ENCODE measurements at regions not wholly inside any gene's neighbourhood (a gene's known extent, or its start where the extent isn't known, plus 50 kb on each side); places are given as distances from the start of the nearest gene placed in this dataset.
"Not testable (repeated sequence)": the region's sequence is repeated elsewhere in the genome, so short reads cannot be mapped to it uniquely, and the experiment has no call there.

DNA sequence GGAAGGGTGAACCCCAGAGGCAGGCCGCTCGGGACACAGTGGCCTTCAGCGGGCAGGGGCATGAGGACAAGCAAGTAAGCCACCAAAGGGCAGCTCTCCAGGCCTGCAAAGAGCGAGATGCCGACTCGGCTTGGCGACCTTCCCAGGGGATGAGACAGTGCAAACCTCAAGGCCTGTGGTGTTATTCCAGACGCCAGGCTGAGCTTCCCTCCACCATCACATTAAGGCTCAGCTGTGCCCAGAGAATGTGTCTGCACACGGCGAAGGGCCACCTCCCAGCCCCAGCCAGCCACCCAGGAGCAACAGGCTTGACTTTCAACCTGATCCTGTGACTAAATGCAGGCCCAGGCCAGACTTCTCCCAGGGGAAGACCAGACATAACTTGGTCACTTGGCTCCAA lies 251.4 kb downstream of the SOX9 start:
- DNase-seq = no peak

DNA sequence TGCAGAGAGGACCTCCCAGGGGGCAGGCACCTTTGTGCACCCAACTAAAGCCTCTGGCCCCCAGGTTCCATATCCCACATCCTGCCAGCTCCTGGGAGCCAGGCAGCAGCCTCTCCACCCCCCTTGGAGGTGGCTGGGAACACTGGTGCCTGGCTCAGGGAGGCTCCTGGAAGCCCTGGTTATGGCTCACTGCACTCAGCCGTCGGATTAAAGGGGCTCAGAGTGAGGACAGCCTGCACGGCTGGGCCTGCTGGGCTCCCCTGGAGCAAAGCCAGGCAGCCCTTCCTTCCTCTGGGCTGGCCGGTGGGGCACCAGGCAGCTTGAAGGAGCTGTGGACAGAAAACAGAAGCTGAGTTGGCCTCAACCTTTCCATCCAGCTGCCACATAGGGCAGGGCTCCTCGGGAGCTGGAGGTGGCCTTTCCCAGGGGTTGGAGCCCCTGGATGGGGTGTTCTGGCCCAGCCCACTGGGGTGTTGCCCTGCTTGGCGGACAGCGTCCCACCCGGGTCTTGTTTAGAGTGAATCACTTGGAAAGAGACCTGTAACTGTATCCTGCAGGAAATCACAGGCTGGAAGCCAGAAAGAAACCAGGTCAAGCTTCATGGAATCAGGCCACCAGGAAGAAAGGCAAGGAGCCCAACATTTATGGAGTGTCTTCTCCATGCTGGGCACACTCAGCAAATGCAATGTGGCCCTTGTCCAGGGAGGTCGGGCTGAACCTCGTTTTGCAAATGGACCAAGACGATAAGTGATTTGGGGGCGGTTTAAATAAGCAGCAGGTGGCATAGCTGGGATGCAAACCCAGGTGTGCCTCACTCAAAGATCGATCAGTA lies 253.3 kb downstream of the SOX9 start:
- no peak for DNase-seq

DNA sequence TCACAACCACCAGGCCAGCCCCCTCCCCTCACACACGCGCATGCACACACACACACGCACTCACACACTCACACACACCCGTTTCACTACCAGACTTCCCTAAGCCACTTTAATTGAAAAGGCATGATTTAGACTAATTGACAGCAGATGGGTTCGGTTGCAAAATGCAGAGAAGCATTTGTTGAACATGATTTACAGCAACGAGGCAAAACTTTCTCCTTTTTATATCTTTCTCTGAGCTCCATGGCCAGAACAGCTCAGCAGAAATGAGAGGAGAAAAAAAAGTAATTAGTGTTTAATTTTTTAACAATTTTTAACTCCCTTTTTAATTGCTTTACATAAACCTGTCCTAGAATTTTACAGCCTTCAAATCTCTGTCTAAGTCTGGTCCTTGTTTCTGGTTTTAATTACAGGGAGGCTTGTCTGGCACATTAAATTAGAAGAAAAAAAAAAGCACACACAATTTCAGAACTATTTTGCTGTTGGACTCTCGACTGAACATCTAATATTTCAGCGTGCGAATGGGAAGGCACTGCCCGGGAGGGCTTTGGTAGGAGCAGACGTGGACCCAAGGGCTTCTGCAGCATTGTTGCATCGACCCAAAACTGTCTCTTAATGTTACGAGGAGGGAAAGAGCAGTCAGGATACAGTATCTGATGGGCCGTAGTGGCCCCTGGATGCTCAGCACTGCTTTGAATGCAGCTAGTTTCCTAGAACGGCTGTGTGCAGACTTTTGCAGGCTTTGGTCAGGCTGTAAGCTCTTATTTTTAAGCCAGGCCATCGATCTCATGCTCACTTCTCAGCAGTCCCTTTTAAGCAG lies 255.9 kb downstream of the SOX9 start:
- DNase-seq = no peak

DNA sequence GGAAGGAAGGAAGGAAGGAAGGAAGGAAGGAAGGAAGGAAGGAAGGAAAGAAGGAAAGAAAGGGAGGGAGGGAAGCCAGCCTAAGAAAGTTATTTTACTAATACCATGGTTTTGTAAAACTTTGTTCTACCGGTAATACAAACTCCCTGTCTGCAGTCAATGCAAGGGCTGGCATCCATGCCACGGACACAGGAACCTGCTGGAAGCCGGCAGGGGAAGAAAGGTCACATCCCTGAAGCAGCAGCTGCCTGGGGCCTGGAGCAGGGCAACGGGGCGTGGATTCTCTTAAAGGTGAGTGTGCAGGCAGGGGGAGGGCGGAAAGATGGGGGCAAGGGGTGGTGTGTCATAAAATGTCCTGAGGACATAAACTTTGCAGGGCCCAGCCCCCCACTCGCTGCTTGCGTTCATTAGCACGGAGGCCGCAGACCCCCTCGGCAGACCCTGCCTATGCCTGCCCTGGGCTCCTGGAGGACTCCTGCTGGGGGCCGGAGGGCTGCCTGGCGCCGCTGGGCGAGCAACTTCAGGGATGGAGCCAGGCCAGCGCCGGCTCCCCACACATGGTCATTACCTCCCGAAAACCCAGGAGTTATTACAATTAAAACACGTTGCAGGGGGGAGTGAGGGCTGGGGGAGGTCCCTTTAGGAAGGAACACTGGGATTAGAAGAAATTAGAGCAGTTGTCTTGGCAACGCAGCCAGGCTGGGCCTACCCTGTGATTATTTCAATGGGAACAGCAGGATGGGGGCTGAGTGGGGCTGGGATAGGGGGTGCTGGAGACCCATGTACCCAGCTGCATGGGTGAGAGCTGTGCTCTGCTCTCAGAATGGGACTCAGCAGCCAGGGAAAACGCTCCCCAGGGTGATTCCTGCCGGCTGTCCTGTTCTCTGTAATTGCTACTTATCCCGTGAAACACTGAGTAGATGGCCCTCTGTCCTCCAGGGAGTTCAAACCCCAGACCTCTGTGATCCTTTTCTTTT lies 257.9 kb downstream of the SOX9 start:
- DNase-seq = no peak

DNA sequence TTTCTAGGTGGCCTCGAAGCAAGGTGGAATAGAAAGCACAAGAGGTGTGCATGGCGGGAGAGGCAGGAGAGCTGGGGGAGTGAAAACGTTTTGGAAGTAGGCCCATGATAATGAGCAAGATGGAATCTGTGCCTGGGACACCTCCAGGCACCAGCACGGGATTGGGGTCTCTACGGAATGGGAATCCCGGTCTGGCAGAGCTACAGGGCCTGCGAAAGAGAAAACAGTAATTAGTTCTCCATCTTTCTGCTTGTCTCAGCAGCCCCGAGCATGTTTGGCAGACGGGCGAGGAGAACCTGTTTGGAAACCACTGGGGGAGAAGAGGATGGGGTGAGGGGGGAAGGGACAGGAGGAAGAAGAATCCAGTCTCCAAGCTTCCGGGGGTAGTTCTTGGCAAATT lies 258.7 kb downstream of the SOX9 start:
- DNase-seq = no peak

DNA sequence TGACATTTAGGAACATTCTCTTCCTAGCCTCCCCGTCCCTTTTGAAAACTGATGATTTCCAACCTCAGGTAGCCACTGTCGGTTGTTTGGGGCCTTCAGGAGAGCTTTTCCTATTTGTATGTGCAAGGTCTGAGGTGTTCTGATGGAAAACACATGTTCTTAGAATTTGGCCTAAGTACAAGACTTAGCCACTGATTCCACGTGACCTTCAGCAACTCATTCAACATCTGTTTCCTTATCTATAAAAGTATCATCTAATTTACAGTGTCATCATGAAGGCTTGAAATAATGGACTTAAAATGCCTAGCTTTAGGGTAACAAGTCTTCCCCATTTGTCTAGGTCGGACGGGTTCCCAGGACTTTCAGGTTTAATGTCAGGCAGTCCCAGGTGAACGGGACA lies 259.3 kb downstream of the SOX9 start:
- no peak for DNase-seq

DNA sequence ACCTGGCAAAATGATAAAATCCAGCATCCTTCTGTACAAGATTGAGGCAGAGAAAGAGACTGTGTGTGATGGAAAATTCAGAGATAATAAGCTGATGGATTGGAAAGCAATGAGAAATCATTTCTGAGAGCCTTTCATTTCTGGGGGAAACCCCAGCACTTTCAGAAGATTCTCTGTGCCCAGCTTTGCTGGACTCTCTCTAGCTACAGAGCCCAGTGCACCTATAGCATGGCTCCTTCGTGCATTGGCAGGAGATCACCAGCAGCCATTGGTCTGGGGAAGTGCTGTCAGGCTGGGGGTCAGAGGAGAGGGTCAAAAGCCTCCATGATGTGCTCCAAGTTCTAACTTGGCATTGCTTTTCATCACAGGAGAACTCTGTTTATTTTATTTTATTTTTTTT lies 259.9 kb downstream of the SOX9 start:
- no peak for DNase-seq

DNA sequence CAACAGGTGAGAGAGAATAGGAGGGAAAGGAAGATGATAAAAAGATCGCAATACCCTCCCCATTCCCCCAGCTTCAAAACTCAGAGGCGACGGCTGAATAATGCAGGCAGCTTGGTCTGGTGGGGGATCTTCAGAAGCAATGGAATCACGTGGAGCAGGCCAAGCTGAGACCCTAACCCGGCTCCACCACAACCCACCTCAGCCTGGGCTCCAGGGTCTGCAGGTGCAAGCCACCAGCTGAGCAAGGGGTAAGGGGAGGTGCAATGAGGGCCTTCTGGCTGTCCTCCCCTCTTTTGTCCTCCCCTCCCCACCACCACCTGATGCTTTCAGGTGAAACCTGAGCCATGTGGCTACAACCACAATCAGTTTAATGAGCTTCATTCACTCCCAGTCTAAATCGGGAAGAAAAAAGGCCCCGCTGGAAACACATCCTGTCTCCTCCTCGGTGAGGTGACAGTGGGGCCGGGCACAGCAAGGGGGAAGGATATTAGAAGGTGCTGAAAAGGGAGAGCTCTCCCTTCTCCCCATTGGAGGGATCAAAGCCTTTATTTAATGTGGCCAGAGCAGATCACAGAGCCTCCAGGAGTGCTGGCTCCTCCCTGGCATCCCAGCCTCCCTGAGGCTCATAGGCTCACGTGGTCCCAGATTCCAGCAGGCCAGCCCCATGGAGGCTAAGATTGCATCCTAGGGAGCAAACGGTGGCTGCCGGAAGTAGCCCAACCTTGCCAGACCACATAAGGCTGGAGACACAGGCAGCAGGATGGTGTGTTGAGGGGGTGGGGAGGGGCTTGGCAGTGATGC lies 261.0 kb downstream of the SOX9 start:
- no peak for DNase-seq

DNA sequence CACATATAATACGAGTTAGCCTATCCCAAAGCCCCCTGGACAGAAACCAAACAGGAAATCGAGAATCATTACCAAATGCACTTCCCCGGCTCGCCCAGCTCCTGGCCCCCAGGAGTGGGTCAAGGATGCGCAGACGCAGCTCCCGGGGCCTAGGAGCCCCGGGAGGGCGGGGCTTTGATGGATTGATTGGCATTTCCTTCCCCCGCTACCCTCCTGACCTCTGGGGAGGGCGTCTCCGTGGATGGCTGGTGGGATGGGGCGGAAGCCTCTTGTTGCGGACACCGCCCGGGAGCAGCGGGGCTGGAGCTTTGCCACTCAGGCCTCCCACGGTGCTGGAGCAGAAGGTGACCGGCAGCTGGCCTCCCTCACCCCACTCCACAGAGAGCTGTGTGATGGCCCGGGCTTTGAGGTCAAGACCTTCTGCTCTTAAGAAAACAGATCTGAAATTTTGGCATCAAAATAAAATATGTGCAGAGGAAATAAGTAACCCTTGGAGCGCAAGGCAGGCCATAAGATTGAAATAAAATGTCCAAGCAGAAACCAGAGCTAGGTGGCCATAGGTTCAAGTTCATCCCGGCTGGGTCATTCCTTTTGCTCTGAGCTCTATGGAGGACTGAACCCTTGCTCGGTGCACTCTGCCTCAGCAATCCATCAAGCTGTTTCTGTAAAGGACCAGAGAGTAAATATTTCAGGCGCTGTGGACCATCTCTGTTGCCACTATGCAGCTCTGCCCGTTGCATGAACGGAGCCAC lies 262.3 kb downstream of the SOX9 start:
- no peak for DNase-seq

DNA sequence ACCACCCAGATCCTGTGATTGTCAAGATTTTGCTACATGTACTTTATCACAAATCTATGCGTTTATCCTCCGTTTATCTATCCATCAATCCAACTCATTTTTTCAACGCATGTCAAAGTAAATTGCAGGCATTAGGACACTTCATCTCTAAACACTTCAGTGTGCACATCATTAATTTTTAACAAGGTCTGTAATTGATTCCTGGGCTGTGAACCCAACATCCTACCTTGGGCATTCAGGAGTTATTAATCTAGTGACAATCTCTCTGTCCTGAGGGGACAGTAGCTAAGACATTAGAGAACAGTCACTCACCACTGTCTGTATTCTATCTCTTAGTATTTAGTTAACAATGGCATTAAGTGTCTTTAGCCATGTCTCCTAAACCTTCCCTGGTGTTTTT lies 264.7 kb downstream of the SOX9 start:
- DNase-seq = no peak

DNA sequence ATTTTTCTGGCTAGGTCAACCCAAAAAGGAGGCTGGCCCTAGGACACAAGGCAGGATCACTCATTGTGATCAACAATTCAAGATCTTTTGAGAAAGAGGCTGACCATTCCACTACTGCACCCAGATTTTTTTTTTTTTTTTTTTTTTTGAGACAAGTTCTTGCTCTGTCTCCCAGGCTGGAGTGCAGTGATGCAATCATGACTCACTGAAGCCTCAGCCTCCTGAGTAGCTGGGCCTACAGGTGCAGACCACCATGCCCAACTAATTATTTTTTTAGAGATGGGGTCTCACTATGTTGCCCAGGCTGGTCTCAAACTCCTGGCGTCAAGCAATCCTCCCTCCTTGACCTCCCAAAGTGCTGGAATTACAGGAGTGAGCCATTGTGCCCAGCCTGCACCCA lies 265.4 kb downstream of the SOX9 start:
- not testable (repeated sequence) for DNase-seq

DNA sequence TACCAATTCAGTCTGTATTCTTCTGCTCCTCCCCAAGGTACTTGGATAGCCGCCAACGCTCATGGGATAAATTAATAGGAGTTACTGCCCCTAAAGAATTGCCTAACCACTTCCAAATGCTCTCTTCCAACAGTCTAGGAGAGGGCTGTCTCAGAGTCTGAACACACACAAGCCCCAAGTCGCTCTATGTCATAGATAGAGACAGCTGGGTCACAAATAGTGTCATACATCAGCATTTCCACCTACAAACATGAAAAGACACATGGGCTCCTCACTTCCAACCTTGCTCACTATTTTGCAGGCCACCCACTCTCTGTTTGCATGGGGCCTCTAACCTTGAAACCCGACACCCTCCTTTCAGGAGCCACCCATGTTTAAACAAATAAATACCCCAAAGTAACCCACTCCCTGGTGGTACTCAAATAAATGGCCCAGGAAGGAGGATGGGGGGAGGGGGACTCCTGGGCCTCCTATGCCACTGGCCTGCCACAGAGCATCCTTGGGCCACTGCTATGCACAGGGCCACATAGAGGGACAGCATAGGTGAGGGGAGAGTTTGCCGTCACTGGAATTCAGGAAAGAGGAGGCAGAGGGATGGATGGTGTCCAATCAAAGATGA lies 265.9 kb downstream of the SOX9 start:
- no peak for DNase-seq

DNA sequence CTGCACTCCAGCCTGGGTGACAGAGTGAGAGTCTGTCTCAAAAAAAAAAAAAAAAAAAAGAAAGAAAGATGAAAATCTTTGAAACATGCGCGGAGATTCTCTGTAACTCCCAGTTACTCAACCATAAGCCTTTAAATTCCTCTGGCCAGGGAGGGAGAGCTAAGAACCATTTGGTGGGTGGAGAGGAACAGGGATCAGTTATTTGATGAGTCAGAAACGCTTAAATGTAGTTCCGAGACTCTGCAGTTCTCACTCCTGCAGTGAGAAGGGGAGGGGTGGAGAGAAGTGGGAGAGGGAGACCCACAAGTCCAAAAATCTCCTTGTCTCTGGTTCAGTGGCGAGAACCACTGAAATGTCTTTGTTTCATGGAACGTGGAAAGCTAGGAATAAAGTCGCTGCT lies 266.7 kb downstream of the SOX9 start:
- no peak for DNase-seq

DNA sequence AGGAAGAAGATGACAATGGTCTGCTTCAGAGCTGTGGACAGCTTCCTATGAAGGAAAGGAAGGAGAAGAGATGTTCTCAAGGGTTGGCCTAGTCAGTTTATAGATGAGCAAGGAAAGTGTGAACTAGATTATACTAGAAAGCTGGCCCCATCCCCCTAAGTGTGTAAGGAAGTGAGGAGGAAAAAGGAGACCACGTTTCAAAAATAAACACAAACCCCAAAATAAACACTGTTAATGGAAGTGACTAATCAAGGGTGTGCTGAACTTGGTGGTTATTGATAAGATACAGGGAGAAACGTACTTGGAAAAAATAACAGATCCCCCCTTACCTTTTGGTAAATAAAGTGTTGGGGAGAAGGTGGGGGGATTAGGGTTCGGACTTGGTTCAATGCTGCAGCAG lies 267.1 kb downstream of the SOX9 start:
- DNase-seq = no peak

DNA sequence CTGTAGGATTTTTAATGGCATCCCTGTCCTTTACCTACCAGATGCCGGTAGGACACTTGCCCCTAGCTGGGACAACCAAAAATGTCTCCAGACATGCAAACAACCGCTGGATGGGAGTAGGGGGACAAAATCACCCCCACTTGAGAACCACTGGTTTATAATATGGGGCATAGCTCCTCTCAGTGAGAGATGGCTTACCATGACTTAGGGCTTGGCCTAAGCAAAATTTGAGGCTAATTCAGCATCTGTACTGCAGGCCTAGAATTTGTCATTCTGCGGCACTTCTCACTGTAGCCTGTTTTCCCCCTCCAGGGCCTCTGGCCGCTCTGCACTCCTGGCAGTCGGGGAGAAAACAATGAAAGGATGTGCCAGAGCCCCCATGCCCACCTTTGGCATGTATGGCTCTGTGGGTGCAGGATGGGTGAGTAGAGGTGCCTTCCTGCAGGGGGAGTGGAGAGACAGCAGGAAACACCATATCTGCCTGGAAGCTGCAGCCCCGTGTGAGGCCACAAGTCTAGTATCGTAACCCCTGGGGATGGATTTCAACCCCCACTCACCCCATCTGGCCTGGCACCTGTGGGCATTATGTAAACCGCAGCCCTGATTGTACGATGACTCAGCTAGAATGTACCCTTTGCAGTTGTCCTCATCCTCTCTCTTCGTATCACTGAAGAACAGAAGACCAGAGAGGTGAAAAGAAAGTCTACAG lies 268.1 kb downstream of the SOX9 start:
- no peak for DNase-seq

DNA sequence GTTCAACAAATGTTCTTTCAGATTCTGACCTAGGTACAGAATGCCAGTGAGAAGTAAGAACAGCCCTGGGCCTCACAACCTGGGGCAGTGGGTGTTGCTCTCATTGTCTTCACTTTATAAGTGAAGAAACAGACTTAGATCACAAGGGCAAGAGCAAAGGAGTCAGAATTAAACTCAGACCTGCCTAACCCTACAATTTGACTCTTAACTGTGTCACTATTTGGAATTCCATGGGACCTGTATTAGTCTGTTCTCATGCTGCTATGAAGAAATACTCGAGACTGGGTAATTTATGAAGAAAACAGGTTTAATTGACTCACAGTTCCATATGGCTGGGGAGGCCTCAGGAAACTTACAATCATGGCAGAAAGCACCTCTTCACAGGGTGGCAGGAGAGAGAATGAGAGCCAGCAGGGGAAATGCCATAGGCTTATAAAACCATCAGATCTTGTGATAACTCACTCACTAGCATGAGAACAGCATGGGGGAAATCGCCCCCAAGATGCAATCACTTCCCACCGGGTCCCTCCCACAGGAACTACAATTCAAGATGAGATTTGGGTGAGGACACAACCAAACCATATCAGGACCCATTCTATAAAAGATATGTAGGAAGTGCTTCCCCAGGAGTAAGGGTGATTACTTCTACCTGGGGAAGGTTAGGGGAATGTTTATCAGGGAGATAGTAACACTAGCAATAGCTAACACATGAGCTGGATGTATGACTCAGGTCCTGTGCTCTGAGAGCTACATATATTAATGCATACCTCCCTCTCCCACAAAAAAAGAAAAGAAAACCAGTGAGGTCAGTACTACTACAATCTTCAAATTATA lies 270.1 kb downstream of the SOX9 start:
- no peak for DNase-seq

DNA sequence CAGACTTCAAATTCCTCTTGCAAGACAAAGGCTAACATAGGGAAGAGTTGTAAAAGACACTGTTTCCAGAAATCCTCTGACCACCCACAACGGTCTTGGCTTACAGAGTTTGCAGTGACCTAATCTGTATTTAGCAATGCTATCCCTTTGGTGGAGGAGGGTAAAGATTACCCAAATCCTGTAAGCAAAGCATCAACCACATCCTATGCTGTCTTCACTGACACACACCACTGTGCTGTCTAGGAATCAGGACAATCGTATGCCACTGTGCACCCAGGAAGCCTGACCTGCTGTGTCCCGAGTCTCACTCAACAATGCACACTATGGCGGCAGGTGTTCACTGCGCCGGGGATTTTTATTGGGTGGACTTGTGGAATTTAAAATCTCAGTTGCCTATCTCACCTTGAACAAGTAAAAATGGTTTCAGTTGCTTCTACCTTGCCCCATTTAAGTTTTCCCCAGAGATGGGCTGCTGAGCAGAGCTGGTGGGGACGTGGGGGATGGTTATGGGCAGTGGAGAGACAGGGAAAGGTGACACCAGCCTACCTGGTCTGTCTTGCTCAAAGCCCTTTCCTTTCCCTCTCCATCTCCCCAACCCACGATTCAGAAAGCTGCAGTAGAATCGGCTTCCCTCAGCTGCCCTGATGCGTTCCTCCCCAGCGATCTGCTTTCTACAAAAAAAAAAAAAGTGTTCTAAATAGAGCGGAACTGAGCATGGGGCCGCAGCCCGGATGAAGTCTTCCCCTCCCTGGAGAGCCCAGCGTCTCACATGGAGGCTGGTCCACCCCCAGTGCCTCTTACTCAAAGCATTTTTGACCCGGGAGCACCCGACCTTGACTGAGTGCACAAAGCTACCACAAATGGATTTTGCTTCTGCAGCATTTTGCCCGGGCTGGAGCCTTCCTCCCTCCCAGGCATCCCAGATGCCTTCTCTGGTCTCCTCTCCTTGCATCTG lies 271.5 kb downstream of the SOX9 start:
- DNase-seq = no peak

DNA sequence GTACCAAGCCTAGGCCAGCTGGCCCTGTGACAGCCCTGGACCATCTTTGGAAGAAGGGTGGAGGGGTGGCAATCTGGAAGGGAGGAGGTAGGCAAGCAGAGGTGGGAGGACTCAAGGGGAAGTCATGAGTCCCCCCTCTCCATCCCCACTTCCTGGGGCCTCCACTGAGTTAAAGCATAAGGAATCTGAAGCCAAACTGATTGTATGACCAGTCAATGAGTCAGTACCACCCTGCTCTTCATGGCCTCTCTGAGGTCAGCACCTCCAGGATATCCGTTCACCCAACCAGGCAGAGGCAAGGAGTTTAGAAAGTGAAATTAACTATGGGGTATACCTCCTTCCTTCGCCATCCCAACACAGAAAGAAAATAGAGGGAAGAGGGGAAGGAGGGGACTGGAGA lies 272.7 kb downstream of the SOX9 start:
- no peak for DNase-seq
